ENCODE measurements at regions not wholly inside any gene's neighbourhood (a gene's known extent, or its start where the extent isn't known, plus 50 kb on each side); places are given as distances from the start of the nearest gene placed in this dataset.
"Not testable (repeated sequence)": the region's sequence is repeated elsewhere in the genome, so short reads cannot be mapped to it uniquely, and the experiment has no call there.

GRCh38 chr2:187610450-187610849 is 56.2 kb upstream of the TFPI start:
- intact Hi-C loops (cut with micrococcal nuclease; ENCODE audit: unreplicated experiment); CTCF ChIA-PET (ENCODE audit: unreplicated experiment); H3K27ac ChIP-seq (ENCODE audit: low read depth, low read length, poor library complexity, severe bottlenecking); H3K9me2 ChIP-seq (ENCODE audit: insufficient read depth, low read length); DNase-seq (ENCODE audit: low spot score); H2AFZ ChIP-seq (ENCODE audit: low read length); H3K79me2 ChIP-seq (ENCODE audit: insufficient read depth, low read depth, low read length); H3K4me2 ChIP-seq (ENCODE audit: low read length); H3K36me3 ChIP-seq (ENCODE audit: insufficient read depth, low read length); BruUV-seq (replicated peaks); POLR2A ChIA-PET; H3K4me3 ChIP-seq (ENCODE audit: low read depth, low read length, poor library complexity, severe bottlenecking); H4K20me1 ChIP-seq (ENCODE audit: insufficient read depth, low read length); H3K9me3 ChIP-seq (ENCODE audit: low read length); H3K4me1 ChIP-seq (ENCODE audit: insufficient read depth, low read length, poor library complexity, severe bottlenecking): not testable (repeated sequence)

- Histone ChIP-seq H3K36me3 (ENCODE audit: insufficient read depth, low read length) (no peaks in the 10 kb centered on the region), H3K79me2 (ENCODE audit: insufficient read depth, low read depth, low read length) (no peaks in the 10 kb centered on the region), H3K4me2 (ENCODE audit: low read length) (no peak overlapping the region), H3K4me3 (ENCODE audit: low read depth, low read length, poor library complexity, severe bottlenecking) (no peak overlapping the region), H3K9me3 (ENCODE audit: low read length) (no peaks in the 10 kb centered on the region), H3K27ac (ENCODE audit: low read depth, low read length, poor library complexity, severe bottlenecking) (no peak overlapping the region), H2AFZ (ENCODE audit: low read length) (no peak overlapping the region), H4K20me1 (ENCODE audit: insufficient read depth, low read length) (no peaks in the 10 kb centered on the region), H3K4me1 (ENCODE audit: insufficient read depth, low read length, poor library complexity, severe bottlenecking) (no peaks in the 10 kb centered on the region), H3K9me2 (ENCODE audit: insufficient read depth, low read length) (no peaks in the 10 kb centered on the region)
- intact Hi-C loops (cut with micrococcal nuclease; ENCODE audit: unreplicated experiment): no loop called here
- CTCF ChIA-PET (ENCODE audit: unreplicated experiment): no interaction called here
- BruUV-seq (replicated peaks): no TSS peak
- no peak for DNase-seq (ENCODE audit: low spot score)
- TF ChIP-seq EZH2phosphoT487 (IDR thresholded peaks at IDR 0.05; ENCODE audit: borderline replicate concordance, low read depth, low read length) (no peak), CTCF (conservative IDR thresholded peaks at IDR 0.05; ENCODE audit: low read length) (no peak)
- POLR2A ChIA-PET: no interaction called here
Measured at GRCh38 chr2:187612857-187613256, 58.6 kb upstream of the TFPI start.

DNA sequence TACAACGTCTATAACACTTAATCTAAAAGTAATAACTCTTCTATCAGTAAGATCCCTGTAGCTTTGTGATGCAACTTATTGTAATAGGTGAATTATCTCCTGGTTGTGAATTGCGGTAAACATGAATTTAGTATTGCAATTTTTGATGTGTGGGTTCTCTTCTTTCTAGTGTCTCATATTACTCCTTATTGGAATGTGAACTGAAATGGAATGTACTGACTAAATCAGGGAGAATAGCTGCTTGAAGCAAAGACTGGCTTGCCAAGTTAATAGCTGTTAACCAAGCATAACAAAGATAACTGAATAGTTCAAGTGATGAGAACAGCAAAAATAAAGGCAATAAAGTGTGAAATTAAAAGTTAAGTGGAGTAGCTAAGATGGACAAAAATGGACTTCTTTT is 60.5 kb upstream of the TFPI start:
- no TSS peak for BruUV-seq (replicated peaks)
- H3K9me3 ChIP-seq (ENCODE audit: low read length): no peaks in the 10 kb centered on the region
- intact Hi-C loops (cut with micrococcal nuclease; ENCODE audit: unreplicated experiment): no loop called here
- H2AFZ ChIP-seq (ENCODE audit: low read length): no peak overlapping the region
- CTCF ChIA-PET (ENCODE audit: unreplicated experiment): no interaction called here
- H3K79me2 ChIP-seq (ENCODE audit: insufficient read depth, low read depth, low read length): no peaks in the 10 kb centered on the region
- TF ChIP-seq EZH2phosphoT487 (IDR thresholded peaks at IDR 0.05; ENCODE audit: borderline replicate concordance, low read depth, low read length) (no peak), CTCF (conservative IDR thresholded peaks at IDR 0.05; ENCODE audit: low read length) (no peak)
- no peak overlapping the region for H3K4me2 ChIP-seq (ENCODE audit: low read length)
- H3K4me3 ChIP-seq (ENCODE audit: low read depth, low read length, poor library complexity, severe bottlenecking): no peak overlapping the region
- H3K27ac ChIP-seq (ENCODE audit: low read depth, low read length, poor library complexity, severe bottlenecking): no peak overlapping the region
- no peak for DNase-seq (ENCODE audit: low spot score)
- no peaks in the 10 kb centered on the region for H3K4me1 ChIP-seq (ENCODE audit: insufficient read depth, low read length, poor library complexity, severe bottlenecking)
- H3K9me2 ChIP-seq (ENCODE audit: insufficient read depth, low read length): no peaks in the 10 kb centered on the region
- H4K20me1 ChIP-seq (ENCODE audit: insufficient read depth, low read length): no peaks in the 10 kb centered on the region
- POLR2A ChIA-PET: interaction anchor here (0.6 to 1.4 kb wide), 3 partner anchors 9 to 71 kb away, joined by 3 to 5 read pairs (median 3); no protein-coding TSS in a partner anchor
- H3K36me3 ChIP-seq (ENCODE audit: insufficient read depth, low read length): no peaks in the 10 kb centered on the region

All from OCI-LY7 (cell line).